Activated naive CD8-positive, alpha-beta T cell treated with anti-CD3 and anti-CD28 coated beads for 36 hours (primary cell): ENCODE measurements at regions not wholly inside any gene's neighbourhood (a gene's known extent, or its start where the extent isn't known, plus 50 kb on each side); places are given as distances from the start of the nearest gene placed in this dataset.

Experiments used
- DNase-seq: peaks from one replicate; pipeline ENCODE4 v3.0.0; 2021
- H3K27ac Mint-ChIP-seq: one replicate; pipeline ENCODE4 v1.8.0; 2022; ENCODE audit warnings: mild to moderate bottlenecking, moderate library complexity, mixed read lengths
- H3K27me3 Mint-ChIP-seq: one replicate; pipeline ENCODE4 v1.8.0; 2022; ENCODE audit warnings: mild to moderate bottlenecking, mixed read lengths
- H3K36me3 Mint-ChIP-seq: one replicate; pipeline ENCODE4 v1.8.0; 2021; ENCODE audit warnings: mild to moderate bottlenecking, mixed read lengths
- H3K4me1 Mint-ChIP-seq: one replicate; pipeline ENCODE4 v1.8.0; 2021; ENCODE audit warnings: mixed read lengths
- H3K4me3 Mint-ChIP-seq: one replicate; pipeline ENCODE4 v1.8.0; 2022; ENCODE audit warnings: mild to moderate bottlenecking, moderate library complexity, mixed read lengths
- H3K9me3 Mint-ChIP-seq: one replicate; pipeline ENCODE4 v1.8.0; 2022; ENCODE audit warnings: mixed read lengths

DNA sequence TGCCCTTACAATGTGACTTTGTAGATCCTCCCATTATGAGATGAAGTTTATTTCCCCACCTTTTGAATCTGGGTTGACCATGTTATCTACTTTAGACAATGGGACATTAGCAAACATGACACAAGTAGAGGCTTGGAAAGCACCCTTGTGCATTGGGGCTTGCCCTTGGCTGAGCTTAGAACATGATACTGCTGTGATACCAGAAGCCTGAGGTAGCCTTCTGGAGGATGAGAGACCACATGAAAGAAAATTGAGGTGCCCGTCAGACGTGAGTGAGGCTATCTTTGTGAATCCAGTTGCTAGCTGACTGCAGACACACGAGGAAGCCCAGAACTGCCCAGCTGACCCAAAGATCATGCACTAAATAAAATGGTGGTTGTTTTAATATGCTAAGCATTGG, 341.2 kb downstream of the CYP26B1 start:
- DNase-seq, result no peak
- no peaks in the 10 kb centered on the region for H3K9me3 Mint-ChIP-seq
- no peaks in the 10 kb centered on the region for H3K4me1 Mint-ChIP-seq
- H3K27ac Mint-ChIP-seq, result no peak overlapping the region
- H3K4me3 Mint-ChIP-seq, result no peak overlapping the region
- no peaks in the 10 kb centered on the region for H3K27me3 Mint-ChIP-seq
- H3K36me3 Mint-ChIP-seq, result no peaks in the 10 kb centered on the region

DNA sequence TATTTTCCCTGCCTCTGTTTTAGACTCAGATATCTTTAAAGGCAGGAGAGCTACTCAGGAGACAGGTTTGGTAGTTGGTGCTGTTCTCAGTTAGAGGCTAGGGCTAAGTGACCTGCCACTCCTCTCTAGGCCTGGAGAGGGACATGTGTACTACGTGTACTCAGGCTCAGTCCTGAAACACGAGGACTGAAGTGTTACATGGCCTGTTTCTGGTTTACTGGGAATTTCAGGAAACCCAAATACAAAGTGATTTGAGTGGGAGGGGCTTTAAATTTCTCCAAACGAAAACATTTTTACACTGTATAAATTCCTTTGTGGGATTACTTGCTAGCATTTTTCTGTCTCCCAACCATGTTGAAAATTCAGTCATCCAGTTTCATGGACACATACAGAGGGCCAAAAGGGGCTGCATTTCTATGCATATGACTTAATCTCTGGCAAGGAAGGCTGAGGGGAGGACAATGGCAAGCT, 343.3 kb downstream of the CYP26B1 start:
- no peak overlapping the region for H3K27ac Mint-ChIP-seq
- H3K36me3 Mint-ChIP-seq, result no peaks in the 10 kb centered on the region
- H3K4me1 Mint-ChIP-seq, result no peaks in the 10 kb centered on the region
- no peak for DNase-seq
- H3K4me3 Mint-ChIP-seq, result no peak overlapping the region
- H3K27me3 Mint-ChIP-seq, result no peaks in the 10 kb centered on the region
- no peaks in the 10 kb centered on the region for H3K9me3 Mint-ChIP-seq

DNA sequence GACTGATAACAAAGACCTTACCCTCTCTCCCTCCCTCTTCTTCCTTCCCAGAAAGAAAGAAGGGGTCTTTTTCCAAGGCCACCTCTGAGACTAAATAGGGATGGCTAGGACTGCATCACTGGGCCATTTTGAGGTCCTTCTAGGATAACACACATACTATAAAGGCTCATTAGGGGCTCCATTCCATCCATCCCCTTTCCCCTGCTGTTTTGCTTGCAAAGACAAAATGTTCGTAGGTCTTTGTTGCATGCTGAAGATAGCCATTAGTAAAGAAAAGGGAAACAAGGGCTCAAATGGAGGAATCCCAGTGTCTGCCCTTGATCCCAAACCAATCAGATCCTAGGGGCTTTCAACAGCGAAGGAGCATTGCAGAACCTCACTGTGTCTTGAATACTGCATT, 344.3 kb downstream of the CYP26B1 start:
- no peaks in the 10 kb centered on the region for H3K36me3 Mint-ChIP-seq
- no peaks in the 10 kb centered on the region for H3K9me3 Mint-ChIP-seq
- H3K4me1 Mint-ChIP-seq, result no peaks in the 10 kb centered on the region
- H3K27ac Mint-ChIP-seq, result no peak overlapping the region
- H3K4me3 Mint-ChIP-seq, result no peak overlapping the region
- no peak for DNase-seq
- H3K27me3 Mint-ChIP-seq, result no peaks in the 10 kb centered on the region

DNA sequence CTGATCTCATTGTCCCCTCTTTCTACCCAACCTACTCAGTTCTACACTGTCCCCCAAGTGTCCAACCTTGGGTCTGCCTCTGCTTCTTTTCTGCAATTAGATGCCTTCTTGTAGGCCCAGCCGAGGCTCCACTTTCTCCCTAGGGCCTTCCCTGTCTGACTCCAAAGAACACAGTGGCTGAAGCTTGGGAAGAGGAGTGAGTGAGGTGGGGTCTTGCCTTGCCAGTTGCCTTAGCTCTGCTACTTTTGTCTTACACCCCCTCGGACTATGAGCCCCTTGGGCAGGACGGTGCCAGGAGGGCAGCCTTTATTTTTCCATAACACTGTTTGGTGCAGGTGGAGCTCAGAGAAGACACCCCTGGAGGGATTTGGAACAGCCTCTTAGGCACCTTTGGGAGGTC, 345.1 kb downstream of the CYP26B1 start:
- H3K4me1 Mint-ChIP-seq, result no peaks in the 10 kb centered on the region
- H3K27ac Mint-ChIP-seq, result no peak overlapping the region
- DNase-seq, result no peak
- H3K4me3 Mint-ChIP-seq, result no peak overlapping the region
- H3K36me3 Mint-ChIP-seq, result no peaks in the 10 kb centered on the region
- H3K9me3 Mint-ChIP-seq, result no peaks in the 10 kb centered on the region
- no peaks in the 10 kb centered on the region for H3K27me3 Mint-ChIP-seq

DNA sequence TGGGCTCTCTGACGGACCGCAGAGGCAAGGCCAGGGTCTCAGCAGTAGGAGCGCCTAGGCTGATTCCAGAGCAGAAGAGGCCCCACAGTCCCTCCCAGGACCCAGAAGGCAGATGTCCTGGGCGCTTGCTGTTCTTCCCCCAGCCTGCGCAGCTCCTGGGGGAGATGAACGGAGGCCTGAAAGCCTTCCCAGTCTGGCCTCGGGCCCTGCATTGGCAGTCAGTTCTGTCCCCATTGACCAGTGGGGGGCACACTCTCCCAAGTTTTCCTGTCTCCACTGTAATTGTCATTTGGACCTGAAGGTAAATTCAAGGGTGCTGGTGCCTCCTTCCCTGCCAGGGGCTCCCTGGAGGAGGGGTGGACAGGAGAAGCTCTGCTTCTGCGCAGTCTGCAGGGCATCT, 345.7 kb downstream of the CYP26B1 start:
- H3K27ac Mint-ChIP-seq, result no peak overlapping the region
- H3K27me3 Mint-ChIP-seq, result no peaks in the 10 kb centered on the region
- no peak overlapping the region for H3K4me3 Mint-ChIP-seq
- DNase-seq, result no peak
- no peaks in the 10 kb centered on the region for H3K36me3 Mint-ChIP-seq
- H3K9me3 Mint-ChIP-seq, result no peaks in the 10 kb centered on the region
- no peaks in the 10 kb centered on the region for H3K4me1 Mint-ChIP-seq

DNA sequence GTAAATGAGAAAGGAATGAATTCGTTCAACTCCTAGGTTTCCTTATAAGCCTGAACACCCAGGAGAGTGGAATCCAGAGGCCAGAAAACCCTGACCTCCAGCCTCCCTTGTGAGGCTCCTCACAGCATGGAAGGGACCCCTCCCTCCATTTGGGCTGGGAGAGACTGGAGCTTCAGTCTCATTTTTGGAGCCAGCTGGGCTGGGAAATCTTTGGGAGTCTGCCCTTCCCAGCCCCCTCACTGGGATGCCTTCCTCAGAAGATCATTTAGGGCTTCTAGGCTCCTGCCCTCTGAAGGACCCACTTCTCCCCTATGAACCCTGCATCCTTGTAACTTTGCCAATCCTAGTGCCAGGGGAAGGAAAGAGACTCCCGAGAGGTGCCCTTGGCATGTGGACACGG, 346.1 kb downstream of the CYP26B1 start:
- no peaks in the 10 kb centered on the region for H3K27me3 Mint-ChIP-seq
- no peak for DNase-seq
- no peaks in the 10 kb centered on the region for H3K9me3 Mint-ChIP-seq
- H3K36me3 Mint-ChIP-seq, result no peaks in the 10 kb centered on the region
- no peak overlapping the region for H3K4me3 Mint-ChIP-seq
- no peaks in the 10 kb centered on the region for H3K4me1 Mint-ChIP-seq
- H3K27ac Mint-ChIP-seq, result no peak overlapping the region

DNA sequence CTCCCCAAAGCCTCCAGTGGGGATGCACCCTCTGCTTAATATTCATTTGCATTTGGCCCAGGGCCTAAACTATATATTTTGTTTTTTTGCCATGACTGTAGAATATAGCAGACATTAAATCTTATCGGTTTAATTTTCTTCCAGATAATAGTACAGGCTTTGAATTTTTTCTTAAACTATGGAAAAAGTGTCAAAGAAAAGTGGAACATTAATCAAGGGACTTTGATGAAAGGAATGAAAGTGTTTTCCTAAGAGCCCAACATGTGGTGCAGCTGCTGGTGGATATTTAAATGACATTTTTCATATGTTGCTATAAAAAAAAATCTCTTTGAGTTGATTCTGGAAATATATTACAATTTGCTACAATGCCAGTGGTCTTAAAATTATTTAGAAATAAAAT, 346.8 kb downstream of the CYP26B1 start:
- H3K27me3 Mint-ChIP-seq, result no peaks in the 10 kb centered on the region
- H3K4me3 Mint-ChIP-seq, result no peak overlapping the region
- no peaks in the 10 kb centered on the region for H3K36me3 Mint-ChIP-seq
- no peaks in the 10 kb centered on the region for H3K4me1 Mint-ChIP-seq
- H3K9me3 Mint-ChIP-seq, result no peaks in the 10 kb centered on the region
- no peak for DNase-seq
- H3K27ac Mint-ChIP-seq, result no peak overlapping the region

DNA sequence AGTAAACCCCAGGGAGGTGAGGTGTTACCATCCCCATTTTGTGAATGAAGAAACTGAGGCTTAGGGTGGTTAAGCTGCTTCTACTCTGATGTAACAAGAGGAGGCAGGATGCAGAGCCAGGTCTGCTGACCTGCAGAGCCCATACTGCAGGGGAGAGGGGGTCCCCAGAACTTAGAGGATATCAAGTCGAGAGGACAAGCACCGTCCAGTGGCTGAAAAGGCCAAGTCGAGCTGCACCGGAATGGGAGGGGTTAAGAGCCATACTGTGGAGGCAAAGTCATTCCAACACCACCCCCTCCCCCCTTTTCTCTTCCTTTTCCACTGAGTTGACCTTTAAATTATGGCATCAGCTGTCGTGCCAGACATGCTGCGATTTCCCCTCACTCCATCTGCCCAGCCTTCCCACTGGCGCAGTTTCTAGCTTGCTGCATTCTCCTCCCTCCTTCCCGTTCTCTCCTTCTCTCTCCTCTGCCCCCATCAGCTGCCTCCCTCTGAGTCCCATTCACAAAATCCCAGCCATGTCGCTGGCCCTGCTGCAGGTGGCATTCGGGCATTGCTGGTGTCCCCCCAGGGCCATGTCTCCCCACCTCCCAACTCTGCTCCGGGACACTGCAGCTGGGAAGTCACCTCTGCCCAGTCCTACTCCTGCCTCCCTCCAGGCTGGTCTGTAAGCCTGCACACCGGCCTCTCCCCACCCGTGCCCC, 346.9 kb downstream of the DYSF start:
- H3K9me3 Mint-ChIP-seq, result no peaks in the 10 kb centered on the region
- no peaks in the 10 kb centered on the region for H3K36me3 Mint-ChIP-seq
- H3K4me3 Mint-ChIP-seq, result no peak overlapping the region
- no peaks in the 10 kb centered on the region for H3K27me3 Mint-ChIP-seq
- DNase-seq, result no peak
- no peak overlapping the region for H3K27ac Mint-ChIP-seq
- H3K4me1 Mint-ChIP-seq, result no peaks in the 10 kb centered on the region

DNA sequence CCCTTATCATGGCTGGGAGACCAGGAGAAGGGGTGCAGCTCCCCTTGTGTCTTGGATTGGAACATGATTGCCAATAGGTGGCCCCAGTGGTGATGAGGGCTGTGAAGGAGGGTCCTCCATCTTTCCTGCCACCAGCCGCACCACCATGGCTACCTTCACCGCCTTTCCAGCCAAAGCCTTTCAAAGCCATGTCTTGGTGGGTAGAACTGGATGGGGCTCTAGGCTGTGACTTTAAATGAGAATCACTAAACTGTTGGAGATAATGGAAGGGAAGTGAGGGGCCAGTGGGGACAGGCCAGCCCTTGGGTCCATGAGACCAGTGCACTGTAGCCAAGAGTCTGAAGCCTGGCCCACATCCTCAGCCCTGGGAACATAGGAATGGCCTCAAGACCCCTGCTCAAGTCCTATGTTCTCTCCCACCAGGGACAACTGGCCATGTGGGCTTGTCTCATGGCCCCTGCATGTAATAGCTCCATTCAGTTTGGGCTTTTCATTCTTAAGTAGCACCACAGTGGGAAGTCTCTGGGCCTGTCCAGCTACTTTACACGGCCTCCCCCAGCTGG, 345.7 kb downstream of the DYSF start:
- no peaks in the 10 kb centered on the region for H3K36me3 Mint-ChIP-seq
- no peaks in the 10 kb centered on the region for H3K4me1 Mint-ChIP-seq
- no peaks in the 10 kb centered on the region for H3K27me3 Mint-ChIP-seq
- H3K27ac Mint-ChIP-seq, result no peak overlapping the region
- no peaks in the 10 kb centered on the region for H3K9me3 Mint-ChIP-seq
- no peak for DNase-seq
- no peak overlapping the region for H3K4me3 Mint-ChIP-seq

DNA sequence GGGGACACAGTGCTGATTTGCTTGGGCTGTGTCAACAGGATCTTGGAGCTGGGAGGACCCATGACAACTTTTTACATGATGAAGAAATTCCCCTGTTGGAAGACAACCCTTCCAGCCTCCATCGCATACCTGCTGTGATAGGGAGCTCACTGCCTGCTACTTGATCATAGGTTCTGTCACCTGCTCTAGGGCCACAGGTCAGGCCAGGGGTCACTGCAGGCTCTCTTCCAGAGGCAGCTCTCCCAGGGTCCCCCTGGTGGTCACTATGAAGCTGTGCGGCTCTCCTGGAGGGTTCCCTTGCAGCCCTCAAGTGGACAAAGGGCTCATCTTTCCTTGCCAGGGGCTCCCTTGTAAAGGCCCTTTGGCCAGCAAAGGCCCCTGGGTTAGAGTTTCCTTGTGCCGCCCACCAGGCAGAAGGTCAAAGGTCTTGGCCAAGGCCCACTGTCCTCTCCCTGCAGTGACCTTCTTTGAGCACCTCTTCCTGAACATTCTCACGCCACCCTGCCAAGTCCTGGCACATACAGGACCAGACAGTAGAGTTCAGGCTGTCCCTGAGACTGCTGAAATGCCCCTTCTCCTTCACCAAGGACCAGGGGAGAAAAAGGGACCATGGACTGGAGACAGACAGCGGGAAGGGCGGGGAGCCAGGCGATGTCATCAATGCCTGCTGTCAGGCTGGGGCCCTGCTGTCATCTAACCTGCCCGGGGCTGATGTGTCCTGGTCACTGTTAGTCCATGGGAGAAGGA, 345.1 kb downstream of the DYSF start:
- peak; percentile 20 for DNase-seq
- H3K4me1 Mint-ChIP-seq, result no peaks in the 10 kb centered on the region
- H3K9me3 Mint-ChIP-seq, result no peaks in the 10 kb centered on the region
- no peak overlapping the region for H3K4me3 Mint-ChIP-seq
- no peak overlapping the region for H3K27ac Mint-ChIP-seq
- H3K36me3 Mint-ChIP-seq, result no peaks in the 10 kb centered on the region
- H3K27me3 Mint-ChIP-seq, result no peaks in the 10 kb centered on the region

DNA sequence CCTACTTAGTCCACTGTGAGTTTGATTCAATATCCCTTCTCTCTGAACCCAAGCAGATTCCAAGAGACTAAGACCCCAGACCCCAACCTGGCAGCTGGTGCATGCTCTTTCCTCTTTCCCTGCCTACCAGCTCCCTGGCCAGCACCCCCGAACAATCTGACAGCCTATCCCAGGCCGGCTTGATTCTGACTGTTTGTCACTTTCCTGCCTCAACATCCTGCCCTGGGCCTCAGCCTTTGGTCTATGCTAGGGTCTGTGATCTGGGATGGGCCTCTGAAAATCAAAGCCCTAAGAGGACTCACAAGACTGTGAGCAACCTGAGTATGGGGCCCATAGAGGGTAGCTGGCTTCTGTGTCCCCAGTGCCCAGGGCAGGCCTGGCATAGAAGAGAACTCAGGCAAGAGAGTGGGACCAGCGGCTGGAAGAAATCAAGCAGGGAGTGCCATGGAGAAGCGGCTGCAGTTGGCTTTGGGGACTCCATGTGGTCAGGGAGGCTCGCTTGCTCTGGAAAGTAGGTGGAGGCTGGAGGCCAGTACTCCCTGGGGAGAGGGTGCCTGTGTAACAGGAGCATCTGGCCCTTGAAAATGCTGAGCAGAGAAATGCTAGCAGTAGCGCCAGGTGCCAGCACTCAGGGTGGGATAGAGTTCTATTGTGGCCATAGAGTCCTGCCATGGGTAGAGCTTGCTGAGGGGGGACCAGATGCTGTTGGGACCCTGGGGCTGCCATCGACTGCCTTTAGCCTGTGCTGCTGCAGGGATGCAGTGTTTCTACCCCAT, 343.9 kb downstream of the DYSF start:
- no peaks in the 10 kb centered on the region for H3K9me3 Mint-ChIP-seq
- H3K27ac Mint-ChIP-seq, result no peak overlapping the region
- H3K4me1 Mint-ChIP-seq, result no peaks in the 10 kb centered on the region
- no peak for DNase-seq
- no peaks in the 10 kb centered on the region for H3K27me3 Mint-ChIP-seq
- H3K4me3 Mint-ChIP-seq, result no peak overlapping the region
- no peaks in the 10 kb centered on the region for H3K36me3 Mint-ChIP-seq

DNA sequence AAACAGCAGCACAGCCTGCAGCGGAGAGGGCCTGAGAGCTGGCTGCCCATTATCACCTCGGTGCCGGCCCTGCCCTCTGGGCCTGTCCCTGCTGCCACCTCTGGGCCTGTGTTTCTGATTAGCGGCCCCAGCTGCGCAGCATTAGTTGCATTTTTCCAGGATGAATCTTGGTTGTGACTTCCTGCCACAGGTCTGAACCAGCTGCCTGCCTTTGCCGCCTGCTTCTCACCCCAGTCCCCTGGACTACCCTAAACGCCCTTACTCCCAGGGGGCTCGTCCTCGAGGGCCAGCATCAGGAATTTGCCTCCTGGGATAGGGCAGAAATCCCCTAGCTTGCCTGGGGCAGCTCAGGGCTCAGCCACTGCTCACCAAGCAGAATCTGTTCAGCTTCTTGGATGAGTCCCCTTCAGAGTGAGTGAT, 342.8 kb downstream of the DYSF start:
- no peaks in the 10 kb centered on the region for H3K36me3 Mint-ChIP-seq
- no peaks in the 10 kb centered on the region for H3K27me3 Mint-ChIP-seq
- no peak for DNase-seq
- H3K27ac Mint-ChIP-seq, result no peak overlapping the region
- no peak overlapping the region for H3K4me3 Mint-ChIP-seq
- H3K4me1 Mint-ChIP-seq, result no peaks in the 10 kb centered on the region
- H3K9me3 Mint-ChIP-seq, result no peaks in the 10 kb centered on the region

DNA sequence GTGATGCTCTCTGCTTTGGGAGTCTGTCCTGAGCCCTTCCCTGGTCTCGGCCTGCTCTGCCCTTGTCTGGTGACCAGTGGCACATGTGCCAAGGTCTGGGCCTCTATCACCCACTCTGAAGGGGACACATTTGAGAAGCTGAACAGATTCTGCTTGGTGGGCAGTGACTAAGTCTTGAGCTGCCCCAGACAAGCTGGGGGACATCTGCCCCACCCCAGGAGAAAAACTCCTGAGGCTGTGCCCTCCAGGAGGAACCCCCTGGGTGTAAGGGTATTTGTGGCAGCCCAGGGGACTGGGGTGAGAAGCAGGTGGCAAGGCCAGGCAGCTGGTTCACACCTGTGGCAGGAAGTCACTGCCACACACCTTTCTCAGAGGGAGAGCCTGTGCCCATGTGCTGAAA, 342.1 kb downstream of the DYSF start:
- H3K9me3 Mint-ChIP-seq, result no peaks in the 10 kb centered on the region
- no peak for DNase-seq
- H3K27ac Mint-ChIP-seq, result no peak overlapping the region
- H3K4me3 Mint-ChIP-seq, result no peak overlapping the region
- H3K36me3 Mint-ChIP-seq, result no peaks in the 10 kb centered on the region
- no peaks in the 10 kb centered on the region for H3K27me3 Mint-ChIP-seq
- no peaks in the 10 kb centered on the region for H3K4me1 Mint-ChIP-seq

DNA sequence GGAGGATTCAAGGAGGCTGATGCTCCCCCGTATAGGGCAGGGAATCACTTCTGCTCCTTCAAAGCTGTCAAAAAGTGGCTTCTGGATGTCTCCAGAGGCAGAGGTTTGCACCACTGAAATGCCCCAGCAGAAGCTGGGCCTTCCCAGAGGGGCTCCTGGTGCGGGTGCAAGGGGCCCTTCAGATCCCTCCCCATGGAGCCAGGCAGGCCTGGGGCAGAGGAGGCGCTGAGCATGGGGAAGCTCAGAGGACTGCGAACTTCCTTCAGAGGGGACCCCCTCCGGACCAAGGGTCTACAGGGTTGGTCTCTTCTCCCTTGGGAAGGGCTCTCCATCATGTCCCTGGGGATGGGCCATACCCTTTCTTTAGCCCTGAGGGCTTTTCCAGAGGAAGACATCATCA, 341.2 kb downstream of the DYSF start:
- no peaks in the 10 kb centered on the region for H3K27me3 Mint-ChIP-seq
- no peak overlapping the region for H3K4me3 Mint-ChIP-seq
- H3K9me3 Mint-ChIP-seq, result no peaks in the 10 kb centered on the region
- no peaks in the 10 kb centered on the region for H3K36me3 Mint-ChIP-seq
- no peak overlapping the region for H3K27ac Mint-ChIP-seq
- no peaks in the 10 kb centered on the region for H3K4me1 Mint-ChIP-seq
- no peak for DNase-seq

DNA sequence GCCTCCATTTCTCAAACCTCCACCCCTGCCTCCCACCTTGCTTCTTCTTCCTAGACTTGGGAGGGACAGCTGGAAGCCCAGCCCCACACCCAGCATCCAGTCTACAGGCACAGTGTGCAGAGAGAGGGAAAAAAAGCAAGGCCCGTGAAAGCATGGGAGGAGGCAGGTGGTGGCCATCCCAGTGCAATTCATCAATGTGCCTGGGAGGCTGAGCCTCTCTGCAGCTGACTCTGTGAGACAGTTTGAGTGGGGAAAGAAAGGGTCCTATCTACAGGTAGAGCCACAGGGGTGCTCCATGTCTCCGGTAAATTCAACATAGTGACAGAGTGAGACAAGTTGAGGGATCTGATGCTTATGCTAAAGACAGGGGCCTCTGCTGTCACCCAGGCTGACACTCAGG, 340.6 kb downstream of the DYSF start:
- Mint-ChIP-seq H3K4me3 (no peak overlapping the region), H3K36me3 (no peaks in the 10 kb centered on the region), H3K9me3 (no peaks in the 10 kb centered on the region), H3K27ac (no peak overlapping the region), H3K27me3 (no peaks in the 10 kb centered on the region), H3K4me1 (no peaks in the 10 kb centered on the region)
- DNase-seq, result no peak
